Muscle of arm (tissue), 1 donor: ENCODE measurements at regions not wholly inside any gene's neighbourhood (a gene's known extent, or its start where the extent isn't known, plus 50 kb on each side); places are given as distances from the start of the nearest gene placed in this dataset.

ENCODE experiments used
- DNase-seq: peaks from one replicate; pipeline ENCODE4 v3.0.0-alpha.2; 2013

DNA sequence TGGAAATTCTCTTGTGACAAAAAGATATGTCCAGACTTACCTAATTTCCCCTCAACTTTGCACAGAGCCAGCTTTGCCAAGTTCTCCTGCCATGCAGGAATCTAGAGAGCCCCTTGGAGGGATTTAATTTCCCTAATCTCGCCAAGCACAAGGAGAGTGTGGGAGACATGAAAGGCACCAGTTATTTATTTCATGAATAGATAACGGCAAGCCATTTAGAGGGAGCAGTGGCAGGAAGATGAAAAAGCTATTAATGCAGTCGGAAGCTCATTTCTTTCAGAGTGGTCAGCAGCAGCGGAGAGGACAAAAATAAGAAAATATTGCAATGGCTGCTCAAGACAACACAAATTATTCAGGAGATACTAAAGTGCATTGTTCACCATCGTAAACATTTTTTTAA, 150.9 kb upstream of the WSCD2 start:
- no peak for DNase-seq

DNA sequence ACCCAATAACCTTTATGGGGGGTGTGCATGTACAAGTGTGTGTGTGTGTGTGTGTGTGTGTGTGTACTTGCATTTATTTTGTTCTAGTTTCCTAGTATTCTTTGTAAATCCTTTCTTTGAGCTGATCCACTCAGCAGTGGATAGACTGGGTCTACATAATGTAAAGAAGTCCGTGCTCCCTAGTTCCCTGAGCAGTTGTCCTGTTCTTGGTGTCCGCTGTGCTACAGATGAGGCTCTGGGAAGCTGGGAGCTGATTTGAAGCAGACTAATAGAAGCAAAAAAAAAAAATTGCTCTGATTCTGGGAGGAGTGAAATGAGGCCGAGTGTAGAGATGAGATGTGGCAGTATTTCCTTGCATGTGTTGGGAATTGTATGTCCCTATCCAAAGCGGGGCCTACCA, 150.4 kb upstream of the WSCD2 start:
- no peak for DNase-seq

DNA sequence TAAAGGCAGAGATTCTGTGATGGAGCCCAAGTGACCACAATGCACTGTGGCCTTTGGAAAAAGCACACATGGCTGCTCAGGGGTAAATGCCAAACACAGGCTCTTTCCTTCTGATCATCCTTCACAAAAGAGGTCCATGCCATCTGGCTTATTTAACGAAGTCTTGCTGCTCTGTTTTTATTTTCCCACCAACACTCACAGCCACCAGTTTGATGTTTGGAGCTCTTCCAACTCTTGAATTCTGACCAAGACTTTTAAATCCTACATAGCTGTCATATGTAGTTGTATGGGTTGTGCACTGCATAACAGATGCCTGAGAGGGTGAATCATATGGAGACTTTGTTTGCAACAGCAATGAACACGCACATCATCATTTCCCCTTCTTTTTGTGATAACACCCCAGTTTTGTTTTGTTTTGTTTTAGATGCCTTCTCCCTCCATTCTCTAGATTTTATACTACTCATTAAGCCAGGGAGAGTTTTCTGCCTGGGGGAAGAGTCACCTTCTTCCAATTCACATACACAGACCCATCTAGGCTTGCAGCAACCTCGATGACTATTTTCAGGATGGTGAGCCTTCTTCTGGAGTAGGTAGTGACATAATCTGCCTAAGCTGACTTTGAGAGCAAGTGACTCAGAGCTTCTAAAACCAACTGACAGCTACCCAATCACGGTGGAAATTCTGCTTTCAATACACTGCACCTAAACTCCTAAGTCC, 145.2 kb upstream of the WSCD2 start:
- DNase-seq, result no peak

GRCh38 chr12:107984973-107985372, 144.1 kb upstream of the WSCD2 start:
- no peak for DNase-seq

DNA sequence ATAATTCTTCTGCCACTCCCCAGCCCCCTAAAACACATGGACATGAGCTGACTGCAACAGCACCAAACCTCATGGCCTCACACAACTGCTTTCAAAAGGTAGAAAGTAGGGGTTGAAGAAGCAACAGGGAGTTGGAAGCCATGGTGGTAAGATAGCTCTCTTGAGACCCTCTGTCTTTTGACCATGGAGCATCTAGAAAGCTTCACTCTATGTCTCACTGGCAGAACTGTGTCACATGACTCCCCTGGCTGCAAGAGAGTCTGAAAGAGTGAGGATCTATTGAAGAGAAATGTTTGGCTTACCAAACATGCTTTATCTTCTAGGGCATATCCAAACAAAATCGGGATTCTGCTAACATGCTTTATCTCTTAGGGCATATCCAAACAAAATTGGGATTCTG, 142.9 kb upstream of the WSCD2 start:
- no peak for DNase-seq

GRCh38 chr12:107990325-107990724, 138.8 kb upstream of the WSCD2 start:
- peak; percentile 5 for DNase-seq

GRCh38 chr12:107992029-107992428, 137.1 kb upstream of the WSCD2 start:
- DNase-seq, result no peak

DNA sequence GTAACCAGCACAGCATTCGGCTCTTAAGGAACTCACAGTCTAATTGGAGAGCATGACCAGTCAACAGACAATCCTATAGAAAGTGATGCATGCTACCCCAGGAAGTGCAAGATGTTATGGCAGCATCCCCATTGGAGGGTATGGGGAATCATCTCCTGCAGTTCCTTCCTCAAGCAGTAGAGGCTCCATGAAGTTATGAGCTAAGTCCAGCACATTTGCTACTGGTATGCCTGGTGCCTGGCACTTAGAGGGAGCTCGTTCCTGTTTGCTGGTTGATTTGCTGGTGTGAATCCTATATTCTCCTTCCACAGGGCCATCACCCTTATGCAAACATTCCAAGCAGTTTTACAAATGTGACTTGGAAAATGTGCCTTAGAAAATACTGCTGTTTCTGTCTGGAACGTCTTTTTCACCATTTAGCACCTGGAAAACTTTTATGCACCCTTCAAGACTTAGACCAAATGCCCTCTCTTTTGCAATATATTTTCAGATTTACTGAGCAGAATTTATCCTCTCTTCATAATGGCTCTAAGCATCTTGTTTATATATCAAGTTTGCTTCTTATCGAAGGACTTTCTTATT, 136.1 kb upstream of the WSCD2 start:
- no peak for DNase-seq

DNA sequence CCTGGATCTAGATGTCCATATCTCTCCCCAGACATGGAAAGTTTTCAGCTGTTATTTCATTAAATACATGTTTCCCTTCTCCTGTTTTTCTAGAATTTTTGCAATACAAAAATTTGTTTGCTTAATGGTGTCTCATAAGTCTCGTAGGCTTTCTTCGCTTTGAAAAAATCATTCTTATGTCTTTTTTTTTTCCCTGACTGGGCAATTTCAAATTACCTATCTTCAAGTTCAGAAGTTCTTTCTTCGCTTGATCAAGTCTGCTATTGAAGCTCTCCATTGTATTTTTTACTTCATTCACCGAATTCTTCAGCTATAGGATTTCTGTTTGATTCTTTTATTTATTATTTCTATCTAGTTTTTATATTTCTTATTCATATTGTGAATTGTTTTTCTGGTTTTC, 130.2 kb upstream of the WSCD2 start:
- DNase-seq, result no peak

- no peak for DNase-seq
These were observed 129.0 kb upstream of the WSCD2 start for GRCh38 chr12:108000111-108000510.

DNA sequence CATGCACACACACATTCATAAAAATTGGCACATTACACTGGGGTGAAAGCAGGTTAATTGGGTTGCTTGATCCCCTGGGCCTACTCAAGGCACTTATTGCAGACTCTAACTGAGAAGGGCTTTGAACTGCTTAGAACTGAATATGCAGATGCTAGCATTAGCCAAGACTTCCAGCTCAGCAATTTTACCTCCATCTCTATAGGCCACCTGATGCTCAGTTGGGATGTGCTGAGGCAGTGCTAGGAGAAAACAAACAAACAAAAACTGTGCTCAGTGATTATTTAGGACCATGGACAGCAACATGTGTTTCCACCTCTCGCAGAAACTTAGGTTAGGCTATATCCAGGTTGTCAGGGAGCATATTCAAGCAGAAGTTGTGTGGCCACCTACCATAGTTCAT, 124.8 kb upstream of the WSCD2 start:
- peak; percentile 18 for DNase-seq

DNA sequence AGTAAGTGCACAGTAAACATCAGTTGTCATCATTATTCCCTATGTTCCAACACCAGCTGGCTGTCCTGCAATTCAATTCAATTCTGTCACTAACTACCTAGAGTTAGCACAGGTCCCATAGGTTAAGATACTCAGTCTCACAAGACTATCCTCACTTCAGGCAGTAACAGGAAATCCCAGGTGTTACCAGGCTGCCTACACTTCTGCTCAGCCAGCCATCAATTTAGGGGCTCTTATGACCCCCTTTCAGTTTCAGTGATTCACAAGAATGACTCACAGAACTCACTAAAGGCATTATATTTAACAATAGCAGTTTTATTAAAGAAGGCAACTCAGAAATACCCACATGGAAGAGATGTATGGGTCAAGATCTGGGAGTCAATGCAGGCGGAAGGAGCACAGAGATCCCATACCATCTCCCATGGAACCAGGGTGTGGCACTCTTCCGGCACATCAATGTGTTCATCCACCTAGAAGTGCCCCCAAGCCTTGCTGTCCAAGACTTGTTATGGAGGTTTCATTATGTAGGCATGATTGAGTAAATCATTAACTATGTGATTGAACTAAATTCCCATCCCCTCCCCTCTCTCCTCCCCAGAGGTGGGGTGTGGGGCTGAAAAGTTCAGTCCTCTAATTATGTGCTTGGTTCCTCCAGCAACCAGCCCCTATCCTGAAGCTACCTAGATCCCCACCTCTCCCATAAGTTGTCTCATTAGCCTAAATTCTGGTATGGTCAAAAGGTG, 120.8 kb upstream of the WSCD2 start:
- DNase-seq, result no peak

DNA sequence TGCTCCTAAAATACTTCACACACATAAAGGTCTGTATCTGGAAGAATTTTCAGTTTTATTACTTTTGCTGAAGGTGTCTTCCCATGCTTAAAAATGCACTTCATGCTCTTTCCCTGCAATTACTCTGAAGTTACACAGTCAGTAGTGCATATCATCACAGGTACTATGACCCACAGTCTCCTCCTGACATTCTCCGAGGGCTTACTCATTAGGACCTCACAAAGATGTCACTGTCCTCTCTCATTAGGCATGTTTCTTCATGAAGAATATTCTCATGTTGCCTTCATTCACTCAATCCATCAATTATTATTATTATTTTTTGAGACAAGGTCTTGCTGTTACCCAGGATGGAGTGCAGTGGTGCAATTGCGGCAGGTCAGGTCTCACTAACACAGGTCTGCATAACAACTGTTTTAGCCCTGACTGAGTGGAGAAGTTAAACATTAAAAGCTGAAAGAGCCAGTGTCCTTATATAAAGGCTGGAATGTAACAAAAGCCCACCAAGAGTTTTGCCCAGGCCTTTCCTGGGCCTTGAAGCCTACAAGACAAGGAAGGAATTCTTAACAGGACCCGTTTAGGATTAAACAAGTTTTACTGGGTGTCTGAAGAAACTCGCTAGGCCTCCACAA, 119.5 kb upstream of the WSCD2 start:
- DNase-seq, result no peak

DNA sequence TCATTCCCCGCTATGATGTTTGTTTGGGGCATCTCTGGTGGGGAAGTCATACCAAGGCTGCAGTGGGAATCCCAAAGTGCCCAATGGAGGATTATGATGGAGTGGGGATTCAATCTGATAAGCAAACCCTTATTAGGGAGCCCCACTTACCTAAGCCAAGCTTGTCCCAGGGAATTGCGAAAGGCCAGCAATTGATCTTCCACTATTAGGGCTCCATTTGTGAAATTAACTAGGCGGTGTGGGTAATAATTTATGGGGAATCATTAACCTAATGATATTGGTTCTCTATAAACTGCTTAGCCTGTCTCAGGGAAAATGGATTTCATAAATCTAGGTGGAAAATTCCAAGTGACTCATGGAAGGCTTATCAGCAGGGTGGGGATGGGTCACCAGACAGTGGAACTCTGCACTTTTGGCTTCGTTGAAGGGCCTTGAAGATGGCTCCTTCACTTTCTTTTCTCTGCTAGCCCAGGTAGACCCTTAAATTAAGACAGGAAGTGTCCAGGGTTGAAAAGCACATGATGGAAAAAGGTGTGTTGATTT, 113.0 kb upstream of the WSCD2 start:
- no peak for DNase-seq

- no peak for DNase-seq
These were observed 111.5 kb upstream of the WSCD2 start for GRCh38 chr12:108017472-108018057.

DNA sequence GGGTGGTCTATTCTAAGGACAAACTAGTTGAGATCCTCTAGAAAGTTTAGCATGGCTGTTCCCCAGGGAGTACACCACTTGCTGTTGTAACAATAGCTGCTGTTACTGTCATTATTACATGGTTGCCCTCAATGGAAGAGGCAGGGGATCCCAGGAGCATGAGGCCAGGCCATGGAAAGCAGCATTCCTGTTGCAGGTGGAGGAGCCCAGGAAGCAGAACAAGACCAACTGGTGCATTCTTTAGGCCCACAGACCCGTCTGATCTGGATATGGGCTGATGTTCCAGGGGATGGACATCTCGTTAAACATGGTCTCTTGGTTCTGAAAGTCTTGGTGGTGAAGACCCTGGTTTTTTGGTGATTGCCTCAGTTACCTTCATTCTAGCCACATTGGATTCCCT, 109.2 kb upstream of the WSCD2 start:
- no peak for DNase-seq

GRCh38 chr12:108021141-108021540, 107.9 kb upstream of the WSCD2 start:
- no peak for DNase-seq

DNA sequence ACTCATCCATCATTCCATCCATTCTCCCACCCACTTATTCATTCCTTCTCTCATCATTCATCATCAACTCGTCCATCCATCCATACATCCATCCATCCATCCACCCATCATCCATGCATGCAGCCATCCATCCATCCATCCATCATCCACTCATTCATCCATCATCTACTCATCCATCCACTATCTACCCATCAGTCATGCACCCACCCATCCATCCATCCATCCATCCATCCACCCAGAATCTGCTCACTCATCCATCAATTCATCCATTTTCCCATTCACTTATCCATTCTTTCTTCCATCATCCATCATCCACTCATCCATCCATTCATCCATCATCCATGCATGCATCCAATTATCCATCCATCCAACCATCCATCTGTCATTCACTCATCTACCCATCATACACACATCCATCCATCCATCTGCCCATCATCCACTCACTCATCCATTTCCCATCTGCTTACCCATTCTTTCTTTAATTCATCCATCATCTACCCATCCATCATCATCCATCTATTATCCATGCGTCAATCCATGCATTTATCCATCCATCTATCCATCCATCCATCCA, 107.1 kb upstream of the WSCD2 start:
- no peak for DNase-seq

GRCh38 chr12:108029051-108029835, 99.8 kb upstream of the WSCD2 start:
- DNase-seq, result no peak

DNA sequence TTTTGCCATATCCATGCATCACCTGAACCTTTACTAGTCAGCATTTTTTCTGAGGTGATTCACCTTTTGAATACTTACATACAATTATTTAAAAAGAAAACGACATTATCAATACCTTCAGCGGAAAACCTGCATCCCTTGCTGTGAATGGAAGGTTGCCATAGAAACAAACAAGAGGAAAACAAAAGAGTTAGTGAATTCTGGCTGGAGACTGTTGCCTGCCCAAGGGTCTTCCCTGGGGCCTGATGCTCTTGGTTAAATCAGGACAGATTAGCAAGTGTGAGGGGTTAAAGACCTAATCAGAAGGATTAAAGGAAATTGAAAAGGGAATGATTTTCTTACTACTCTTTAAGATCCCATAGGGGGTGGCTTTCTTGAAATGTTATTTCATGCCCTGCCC, 96.0 kb upstream of the WSCD2 start:
- no peak for DNase-seq

GRCh38 chr12:108035372-108035771, 93.7 kb upstream of the WSCD2 start:
- no peak for DNase-seq
